GM12865 (cell line): ENCODE measurements at regions not wholly inside any gene's neighbourhood (a gene's known extent, or its start where the extent isn't known, plus 50 kb on each side); places are given as distances from the start of the nearest gene placed in this dataset.

Source experiments
- DNase-seq: peaks from one replicate; pipeline ENCODE4 v3.0.0; 2010; ENCODE audit warnings: low read depth
- H3K4me3 ChIP-seq: 2 replicates; pipeline ENCODE4 v1.5.1; 2011; ENCODE audit warnings: mild to moderate bottlenecking, low read depth, low read length, control low read depth
- CTCF ChIP-seq: IDR thresholded peaks from 2 replicates; pipeline ENCODE4 v1.5.1; 2011; ENCODE audit warnings: low read length, control low read depth, low read depth, inconsistent platforms; ENCODE audit not compliant: insufficient read depth; ENCODE audit errors: missing control alignments

- no peak for DNase-seq
- H3K4me3 ChIP-seq = no peak overlapping the region
- no peak for TF ChIP-seq CTCF
Measured at GRCh38 chr5:167864801-167865200, 426.6 kb upstream of the WWC1 start.

GRCh38 chr5:167866797-167867196, 424.6 kb upstream of the WWC1 start:
- H3K4me3 ChIP-seq = no peak overlapping the region
- no peak for DNase-seq
- no peak for TF ChIP-seq CTCF

GRCh38 chr5:167867281-167867680, 424.2 kb upstream of the WWC1 start:
- H3K4me3 ChIP-seq = no peak overlapping the region
- DNase-seq = no peak
- TF ChIP-seq CTCF = no peak

GRCh38 chr5:167869125-167869524, 422.3 kb upstream of the WWC1 start:
- no peak for TF ChIP-seq CTCF
- no peak for DNase-seq
- no peak overlapping the region for H3K4me3 ChIP-seq

GRCh38 chr5:167870055-167870454, 421.4 kb upstream of the WWC1 start:
- no peak for TF ChIP-seq CTCF
- H3K4me3 ChIP-seq = no peak overlapping the region
- no peak for DNase-seq

GRCh38 chr5:167871091-167871490, 420.4 kb upstream of the WWC1 start:
- no peak overlapping the region for H3K4me3 ChIP-seq
- no peak for TF ChIP-seq CTCF
- DNase-seq = no peak

GRCh38 chr5:167872791-167873190, 418.7 kb upstream of the WWC1 start:
- no peak for DNase-seq
- no peak for TF ChIP-seq CTCF
- no peak overlapping the region for H3K4me3 ChIP-seq
